Osteoblast (primary cell): ENCODE measurements at regions not wholly inside any gene's neighbourhood (a gene's known extent, or its start where the extent isn't known, plus 50 kb on each side); places are given as distances from the start of the nearest gene placed in this dataset.
"Not testable (repeated sequence)": the region's sequence is repeated elsewhere in the genome, so short reads cannot be mapped to it uniquely, and the experiment has no call there.

Experiments used
- DNase-seq: peaks from one replicate; pipeline ENCODE4 v3.0.0; 2011; ENCODE audit warnings: low spot score, mixed read lengths; ENCODE audit not compliant: insufficient read length; ENCODE audit errors: missing footprints
- H2AFZ ChIP-seq: 2 replicates; pipeline ENCODE4 v1.6.0; 2011; ENCODE audit warnings: mild to moderate bottlenecking, low read length
- H3K27ac ChIP-seq: 2 replicates; pipeline ENCODE4 v1.5.1; 2011; ENCODE audit warnings: mild to moderate bottlenecking, low read depth, low read length, moderate library complexity
- H3K27me3 ChIP-seq: 2 replicates; pipeline ENCODE4 v1.6.0; 2012; ENCODE audit warnings: mild to moderate bottlenecking, control low read depth, inconsistent platforms, low read length, moderate library complexity; ENCODE audit not compliant: insufficient read depth
- H3K36me3 ChIP-seq: 2 replicates; pipeline ENCODE4 v1.5.1; 2011; ENCODE audit warnings: mild to moderate bottlenecking, low read length, control low read depth, moderate library complexity; ENCODE audit not compliant: insufficient read depth
- H3K4me1 ChIP-seq: 2 replicates; pipeline ENCODE4 v1.5.1; 2011; ENCODE audit warnings: mild to moderate bottlenecking, low read length, control low read depth, moderate library complexity; ENCODE audit not compliant: insufficient read depth
- H3K4me2 ChIP-seq: 2 replicates; pipeline ENCODE4 v1.6.0; 2011; ENCODE audit warnings: mild to moderate bottlenecking, low read length; ENCODE audit not compliant: insufficient read depth
- H3K4me3 ChIP-seq: fragments of 200-600 bp; sonication (generic); 3 replicates; pipeline ENCODE4 v1.5.1; 2012; ENCODE audit warnings: mild to moderate bottlenecking, low read length, inconsistent platforms; ENCODE audit not compliant: insufficient read depth
- H3K79me2 ChIP-seq: 2 replicates; pipeline ENCODE4 v1.6.0; 2012; ENCODE audit warnings: mild to moderate bottlenecking, low read length, control low read depth, inconsistent platforms; ENCODE audit not compliant: insufficient read depth
- H3K9me3 ChIP-seq: 2 replicates; pipeline ENCODE4 v1.5.1; 2011; ENCODE audit warnings: low read depth, low read length, control low read depth
- H4K20me1 ChIP-seq: 2 replicates; pipeline ENCODE4 v1.6.0; 2012; ENCODE audit warnings: mild to moderate bottlenecking, low read length, control low read depth; ENCODE audit not compliant: insufficient read depth
- TF ChIP-seq, protein P1 (sequence below): IDR thresholded peaks from 2 replicates; pipeline ENCODE4 v1.5.1; 2011; ENCODE audit warnings: mild to moderate bottlenecking, low read depth, low read length, moderate library complexity; ENCODE audit errors: extremely low read depth

DNA sequence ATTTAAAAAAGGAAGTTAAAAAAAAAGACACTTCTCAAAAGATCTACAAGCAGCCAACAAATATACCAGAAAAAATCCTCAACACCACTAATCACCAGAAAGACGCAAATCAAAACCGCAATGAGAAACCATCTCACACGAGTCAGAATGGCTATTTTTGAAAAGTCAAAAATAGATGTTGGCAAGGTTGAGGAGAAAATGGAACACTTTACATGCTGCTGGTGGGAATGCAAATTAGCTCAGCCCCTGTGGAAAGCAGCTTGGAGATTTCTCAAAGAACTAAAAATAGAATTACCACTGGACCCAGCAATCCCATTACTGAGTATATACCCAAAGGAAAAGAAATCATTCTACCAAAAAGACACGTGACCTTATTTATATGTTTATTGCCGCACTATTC is 574.7 kb upstream of the ADAMTS9 start:
- H3K27ac ChIP-seq = no peak overlapping the region
- H3K4me1 ChIP-seq = no peaks in the 10 kb centered on the region
- no peaks in the 10 kb centered on the region for H4K20me1 ChIP-seq
- H3K4me3 ChIP-seq = no peak overlapping the region
- H3K27me3 ChIP-seq = no peaks in the 10 kb centered on the region
- H3K9me3 ChIP-seq = no peaks in the 10 kb centered on the region
- H3K79me2 ChIP-seq = no peaks in the 10 kb centered on the region
- H3K36me3 ChIP-seq = no peaks in the 10 kb centered on the region
- TF ChIP-seq, protein P1, sequence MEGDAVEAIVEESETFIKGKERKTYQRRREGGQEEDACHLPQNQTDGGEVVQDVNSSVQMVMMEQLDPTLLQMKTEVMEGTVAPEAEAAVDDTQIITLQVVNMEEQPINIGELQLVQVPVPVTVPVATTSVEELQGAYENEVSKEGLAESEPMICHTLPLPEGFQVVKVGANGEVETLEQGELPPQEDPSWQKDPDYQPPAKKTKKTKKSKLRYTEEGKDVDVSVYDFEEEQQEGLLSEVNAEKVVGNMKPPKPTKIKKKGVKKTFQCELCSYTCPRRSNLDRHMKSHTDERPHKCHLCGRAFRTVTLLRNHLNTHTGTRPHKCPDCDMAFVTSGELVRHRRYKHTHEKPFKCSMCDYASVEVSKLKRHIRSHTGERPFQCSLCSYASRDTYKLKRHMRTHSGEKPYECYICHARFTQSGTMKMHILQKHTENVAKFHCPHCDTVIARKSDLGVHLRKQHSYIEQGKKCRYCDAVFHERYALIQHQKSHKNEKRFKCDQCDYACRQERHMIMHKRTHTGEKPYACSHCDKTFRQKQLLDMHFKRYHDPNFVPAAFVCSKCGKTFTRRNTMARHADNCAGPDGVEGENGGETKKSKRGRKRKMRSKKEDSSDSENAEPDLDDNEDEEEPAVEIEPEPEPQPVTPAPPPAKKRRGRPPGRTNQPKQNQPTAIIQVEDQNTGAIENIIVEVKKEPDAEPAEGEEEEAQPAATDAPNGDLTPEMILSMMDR = no peak
- H2AFZ ChIP-seq = no peak overlapping the region
- no peak for DNase-seq
- H3K4me2 ChIP-seq = no peak overlapping the region

DNA sequence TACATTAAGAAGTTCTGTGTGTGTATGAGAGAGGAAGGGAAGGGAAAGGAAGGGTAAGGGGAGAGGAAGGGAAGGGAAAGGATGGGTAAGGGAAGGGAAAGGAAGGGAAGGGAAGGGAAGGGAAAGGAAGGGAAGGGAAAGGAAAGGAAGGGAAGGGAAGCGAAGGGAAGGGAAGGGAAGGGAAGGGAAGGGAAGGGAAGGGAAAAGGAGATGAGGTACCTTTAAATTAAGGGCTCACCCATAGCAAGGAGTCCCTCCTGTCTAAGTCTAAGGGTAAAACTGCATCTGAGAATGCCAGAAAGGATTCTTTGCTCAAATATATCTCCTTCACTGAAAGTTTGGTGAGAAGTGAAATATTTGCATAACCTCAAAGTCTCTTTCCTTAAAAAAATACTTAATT is 572.1 kb upstream of the ADAMTS9 start:
- Histone ChIP-seq H3K27me3 (no peaks in the 10 kb centered on the region), H3K4me3 (no peak overlapping the region), H2AFZ (no peak overlapping the region), H4K20me1 (no peaks in the 10 kb centered on the region), H3K27ac (no peak overlapping the region), H3K36me3 (no peaks in the 10 kb centered on the region), H3K9me3 (no peaks in the 10 kb centered on the region), H3K4me1 (no peaks in the 10 kb centered on the region), H3K79me2 (no peaks in the 10 kb centered on the region), H3K4me2 (no peak overlapping the region)
- no peak for DNase-seq
- TF ChIP-seq, protein P1 = no peak

DNA sequence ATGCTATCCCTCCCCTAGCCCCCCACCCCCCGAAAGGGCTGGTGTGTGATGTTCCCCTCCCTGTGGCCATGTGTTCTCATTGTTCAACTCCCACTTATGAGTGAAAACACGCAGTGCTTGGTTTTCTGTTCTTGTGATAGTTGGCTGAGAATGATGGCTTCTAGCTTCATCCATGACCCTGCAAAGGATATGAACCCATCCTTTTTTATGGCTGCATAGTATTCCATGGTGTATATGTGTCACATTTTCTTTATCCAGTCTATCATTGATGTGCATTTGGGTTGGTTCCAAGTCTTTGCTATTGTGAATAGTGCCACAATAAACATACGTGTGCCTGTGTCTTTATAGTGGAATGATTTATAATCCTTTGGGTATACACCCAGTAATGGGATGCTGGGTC is 565.1 kb upstream of the ADAMTS9 start:
- H3K27me3 ChIP-seq, H3K27ac ChIP-seq, H3K9me3 ChIP-seq, H3K4me2 ChIP-seq, H3K36me3 ChIP-seq, H2AFZ ChIP-seq, DNase-seq, H3K4me1 ChIP-seq, H3K4me3 ChIP-seq, H3K79me2 ChIP-seq, H4K20me1 ChIP-seq: not testable (repeated sequence)

DNA sequence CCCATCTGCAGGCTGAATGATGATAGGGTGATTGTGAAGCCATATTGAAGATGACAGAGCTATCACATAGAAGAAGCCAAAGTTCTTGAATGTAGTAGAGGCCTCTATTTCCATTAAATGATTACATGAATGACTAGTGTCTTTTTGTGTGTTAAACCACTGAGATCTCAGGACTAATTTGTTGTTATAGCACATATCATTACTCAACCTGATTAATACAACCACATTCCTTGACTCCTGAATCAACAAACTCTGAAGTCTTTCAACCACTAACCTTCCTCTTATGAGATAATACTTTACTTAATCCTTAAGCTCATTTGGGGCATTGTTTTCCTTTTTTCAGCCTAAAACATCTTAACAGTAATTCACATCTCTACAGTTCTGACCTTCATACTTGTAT is 564.5 kb upstream of the ADAMTS9 start:
- Histone ChIP-seq H3K36me3 (no peaks in the 10 kb centered on the region), H3K4me3 (no peak overlapping the region), H3K9me3 (no peaks in the 10 kb centered on the region), H4K20me1 (no peaks in the 10 kb centered on the region), H3K27me3 (no peaks in the 10 kb centered on the region), H3K4me2 (no peak overlapping the region), H3K27ac (no peak overlapping the region), H3K4me1 (no peaks in the 10 kb centered on the region), H2AFZ (no peak overlapping the region), H3K79me2 (no peaks in the 10 kb centered on the region)
- TF ChIP-seq, protein P1 = no peak
- DNase-seq = no peak

DNA sequence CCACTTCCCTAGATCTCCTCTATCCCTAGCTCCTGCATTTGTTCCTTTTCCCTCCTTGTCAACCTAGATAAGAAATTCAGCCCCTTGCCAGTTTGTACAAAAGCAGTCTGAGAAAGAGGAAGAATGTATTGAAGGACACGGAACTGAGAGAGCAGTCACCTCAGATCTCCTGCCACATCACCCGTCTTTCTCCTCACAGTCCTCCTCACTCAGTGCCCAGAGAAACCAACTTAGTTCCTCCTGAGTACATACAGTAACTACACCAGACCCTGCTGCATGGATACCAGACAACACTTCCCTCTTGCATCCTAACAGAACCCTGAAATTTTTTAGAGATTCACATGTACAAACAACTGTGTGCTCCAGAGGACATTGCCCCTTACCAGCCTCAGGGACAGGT is 563.6 kb upstream of the ADAMTS9 start:
- H3K4me3 ChIP-seq = no peak overlapping the region
- no peaks in the 10 kb centered on the region for H3K27me3 ChIP-seq
- no peak overlapping the region for H2AFZ ChIP-seq
- TF ChIP-seq, protein P1 = no peak
- H3K79me2 ChIP-seq = no peaks in the 10 kb centered on the region
- no peak overlapping the region for H3K4me2 ChIP-seq
- no peak for DNase-seq
- no peaks in the 10 kb centered on the region for H3K36me3 ChIP-seq
- no peaks in the 10 kb centered on the region for H4K20me1 ChIP-seq
- H3K27ac ChIP-seq = no peak overlapping the region
- no peaks in the 10 kb centered on the region for H3K9me3 ChIP-seq
- no peaks in the 10 kb centered on the region for H3K4me1 ChIP-seq
